Endothelial cell of umbilical vein (primary cell): ENCODE measurements at regions not wholly inside any gene's neighbourhood (a gene's known extent, or its start where the extent isn't known, plus 50 kb on each side); places are given as distances from the start of the nearest gene placed in this dataset.

ENCODE experiments used
- BruUV-seq: library from RNA; stranded (reverse); fragments of 400-500 nt; replicated peaks from 2 replicates; lab custom pipeline; 2021; lab: Mats Ljungman, UMichigan
- CTCF ChIA-PET: fragments of 300-600, 350-600 bp; sonication (Branson Sonifier 250); formaldehyde crosslinking; loops from one replicate; lab custom pipeline; 2021; ENCODE audit warnings: antibody characterized with exemption, inconsistent platforms; lab: Charles Lee
- POLR2A ChIA-PET: fragments of 300-600, 350-600 bp; sonication (Branson Sonifier 250); formaldehyde crosslinking; loops from one replicate; lab custom pipeline; 2021; ENCODE audit warnings: antibody characterized with exemption, inconsistent platforms; lab: Charles Lee
- DNase-seq: peaks from one replicate; pipeline ENCODE4 v3.0.0-alpha.2; 2011; ENCODE audit warnings: low read depth, low spot score
- FAIRE-seq: peaks from 2 replicates; lab custom pipeline; 2011; peaks lifted over from hg19 to GRCh38; lab: Jason Lieb, UNC
- H2AFZ ChIP-seq: 2 replicates; pipeline ENCODE4 v1.6.0; 2012; ENCODE audit warnings: low read depth, low read length, control low read depth, inconsistent platforms
- H3K27ac ChIP-seq: 2 replicates; pipeline ENCODE4 v1.5.1; 2011; ENCODE audit warnings: low read depth, mild to moderate bottlenecking, control low read depth, low read length, moderate library complexity; ENCODE audit not compliant: insufficient read depth
- H3K27me3 ChIP-seq, 2 experiments: 2 replicates each; pipeline versions ENCODE4 v1.6.0 to v1.6.1; 2011; ENCODE audit warnings: low read length in 2 of 2, mixed read lengths in 1 of 2; ENCODE audit not compliant: control insufficient read depth in 2 of 2, insufficient read depth in 2 of 2
- H3K36me3 ChIP-seq, 2 experiments: 2 replicates in 1 of 2; 3 replicates in 1 of 2; pipeline ENCODE4 v1.5.1; 2011; ENCODE audit warnings: low read length in 2 of 2, mild to moderate bottlenecking in 1 of 2, moderate library complexity in 1 of 2; ENCODE audit not compliant: control insufficient read depth in 2 of 2, insufficient read depth in 2 of 2; ENCODE audit errors: extremely low read depth in 1 of 2
- H3K4me1 ChIP-seq: 3 replicates; pipeline ENCODE4 v1.5.1; 2011; ENCODE audit warnings: mild to moderate bottlenecking, low read length; ENCODE audit not compliant: control insufficient read depth, insufficient read depth; ENCODE audit errors: extremely low read depth
- H3K4me2 ChIP-seq: 2 replicates; pipeline ENCODE4 v1.6.1; 2011; ENCODE audit warnings: low read length, control low read depth, mixed read lengths; ENCODE audit not compliant: insufficient read depth
- H3K4me3 ChIP-seq, 3 experiments: fragments of 200-600 bp in 1 of 3; sonication (generic), shearing (Covaris generic) in 1 of 3; replicated peaks in 1 of 3; 2 replicates each; pipeline ENCODE4 v1.5.1; 2011 to 2016; ENCODE audit warnings: control low read depth in 3 of 3, low read length in 3 of 3, mild to moderate bottlenecking in 2 of 3, inconsistent platforms in 1 of 3, low read depth in 1 of 3, moderate library complexity in 1 of 3; ENCODE audit not compliant: insufficient read depth in 1 of 3
- H3K79me2 ChIP-seq: 2 replicates; pipeline ENCODE4 v1.6.0; 2012; ENCODE audit warnings: low read length, inconsistent platforms; ENCODE audit not compliant: control insufficient read depth, insufficient read depth
- H3K9ac ChIP-seq: replicated peaks from 2 replicates; pipeline ENCODE3; 2011; ENCODE audit warnings: low read length, control low read depth; ENCODE audit not compliant: insufficient read depth; ENCODE audit errors: extremely low read depth
- H3K9me1 ChIP-seq: replicated peaks from 3 replicates; pipeline ENCODE4 v1.6.0; 2011; ENCODE audit warnings: mild to moderate bottlenecking, low read length; ENCODE audit not compliant: control insufficient read depth, insufficient read depth; ENCODE audit errors: extremely low read depth
- H3K9me3 ChIP-seq: replicated peaks from 2 replicates; pipeline ENCODE4 v1.5.1; 2012; ENCODE audit warnings: low read length, inconsistent platforms; ENCODE audit not compliant: control insufficient read depth, insufficient read depth
- H4K20me1 ChIP-seq: replicated peaks from 2 replicates; pipeline ENCODE3; 2011; ENCODE audit warnings: mild to moderate bottlenecking, low read length; ENCODE audit not compliant: control insufficient read depth, insufficient read depth; ENCODE audit errors: extremely low read depth
- CTCF ChIP-seq, 2 donors: IDR thresholded peaks; 1 replicate in 1 of 2; 2 replicates in 1 of 2; pipeline ENCODE4 v1.5.1; 2011; ENCODE audit warnings: low read length in 2 of 2, mild to moderate bottlenecking in 2 of 2, moderate library complexity in 2 of 2, control low read depth in 1 of 2, inconsistent platforms in 1 of 2, low read depth in 1 of 2; ENCODE audit not compliant: insufficient read depth in 1 of 2; ENCODE audit errors: extremely low read depth in 1 of 2
- EZH2 ChIP-seq: IDR thresholded peaks from 2 replicates; pipeline ENCODE4 v1.6.1; 2012; ENCODE audit warnings: borderline replicate concordance, low read depth, mild to moderate bottlenecking, moderate library complexity, low read length, inconsistent platforms; ENCODE audit not compliant: severe bottlenecking
- FOS ChIP-seq: IDR thresholded peaks from 2 replicates; pipeline ENCODE4 v1.6.1; 2011; ENCODE audit warnings: mild to moderate bottlenecking, low read length, moderate library complexity, borderline replicate concordance; ENCODE audit not compliant: insufficient read depth
- GATA2 ChIP-seq: IDR thresholded peaks from 2 replicates; pipeline ENCODE4 v1.7.0; 2011; ENCODE audit warnings: low read depth, mild to moderate bottlenecking, moderate library complexity, mixed read lengths, low read length; ENCODE audit not compliant: insufficient read length, insufficient read depth
- JUN ChIP-seq: IDR thresholded peaks from 2 replicates; pipeline ENCODE4 v1.6.1; 2011; ENCODE audit warnings: borderline replicate concordance, low read depth; ENCODE audit not compliant: insufficient read length, insufficient read depth
- MAX ChIP-seq: IDR thresholded peaks from 2 replicates; pipeline ENCODE4 v1.6.1; 2011; ENCODE audit not compliant: insufficient read depth, insufficient read length
- MYC ChIP-seq: IDR thresholded peaks from one replicate; pipeline ENCODE4 v1.6.1; 2011; ENCODE audit warnings: mild to moderate bottlenecking, low read depth, low read length
- POLR2A ChIP-seq: IDR thresholded peaks from 2 replicates; pipeline ENCODE4 v1.6.1; 2012; ENCODE audit warnings: low read depth, mild to moderate bottlenecking, control low read depth, low read length
- POLR2AphosphoS5 ChIP-seq: IDR thresholded peaks from 2 replicates; pipeline ENCODE4 v1.6.1; 2012; ENCODE audit warnings: low read depth, mild to moderate bottlenecking, control low read depth, low read length, moderate library complexity; ENCODE audit not compliant: insufficient read depth
- dilution Hi-C: fragments of 300-500 bp; cut with MboI; formaldehyde crosslinking; loops from one replicate; pipeline ENCODE4 v1.15.0; 2019; ENCODE audit warnings: low sequenced_read_pairs; ENCODE audit not compliant: extremely low pct_ligation_motif_present
- intact Hi-C: fragments of 100-400 bp; cut with micrococcal nuclease; formaldehyde crosslinking; loops from one replicate; pipeline ENCODE4 v1.10.0; 2022

- DNase-seq = no peak
- intact Hi-C loops = no loop called here
Measured at GRCh38 chr14:76293221-76293620, 82.7 kb upstream of the ESRRB start.

GRCh38 chr14:76293923-76294322, 82.0 kb upstream of the ESRRB start:
- Histone ChIP-seq H3K4me1 (no peaks in the 10 kb centered on the region), H3K4me3 (no peak overlapping the region), H4K20me1 (no peaks in the 10 kb centered on the region), H3K79me2 (no peaks in the 10 kb centered on the region), H3K9me1 (no peaks in the 10 kb centered on the region), H3K4me2 (no peak overlapping the region), H3K9me3 (no peaks in the 10 kb centered on the region), H3K36me3 (no peaks in the 10 kb centered on the region), H3K9ac (no peak overlapping the region), H3K27me3 (peaks cover 0 to 1% of the 10 kb centered on the region in 2 experiments), H2AFZ (no peak overlapping the region), H3K27ac (no peak overlapping the region)
- BruUV-seq = no TSS peak
- dilution Hi-C loops (no loop called here), intact Hi-C loops (no loop called here)
- DNase-seq (no peak), FAIRE-seq (no peak)
- TF ChIP-seq POLR2A (no peak), MYC (no peak), POLR2AphosphoS5 (no peak), CTCF (IDR thresholded peaks at IDR 0.05; ENCODE audit: extremely low read depth in 1 of 2, insufficient read depth in 1 of 2, low read depth in 1 of 2, low read length in 2 of 2) (no peak), MAX (no peak), FOS (no peak), JUN (no peak), GATA2 (no peak), EZH2 (no peak)
- ChIA-PET POLR2A (no interaction called here), CTCF (interaction anchor here (1.1 kb wide), 1 partner anchor 9 kb away, joined by 3 read pairs; no protein-coding TSS in a partner anchor)

More at GRCh38 chr14:76293221-76293620, 82.7 kb upstream of the ESRRB start:
- Histone ChIP-seq H3K27ac (no peak overlapping the region), H3K4me1 (no peaks in the 10 kb centered on the region), H3K79me2 (no peaks in the 10 kb centered on the region), H2AFZ (no peak overlapping the region), H3K4me2 (no peak overlapping the region), H3K9ac (no peak overlapping the region), H3K27me3 (no peaks in the 10 kb centered on the region), H3K9me1 (no peaks in the 10 kb centered on the region), H3K9me3 (no peaks in the 10 kb centered on the region), H3K4me3 (no peak overlapping the region), H4K20me1 (no peaks in the 10 kb centered on the region), H3K36me3 (no peaks in the 10 kb centered on the region)
- dilution Hi-C loops = no loop called here
- FAIRE-seq = no peak
- ChIA-PET POLR2A (no interaction called here), CTCF (interaction anchor here (1.1 kb wide), 1 partner anchor 8 kb away, joined by 3 read pairs; no protein-coding TSS in a partner anchor)
- TF ChIP-seq EZH2 (no peak), FOS (no peak)
- BruUV-seq = no TSS peak
